Body of pancreas (tissue), 4 donors: ENCODE measurements at regions not wholly inside any gene's neighbourhood (a gene's known extent, or its start where the extent isn't known, plus 50 kb on each side); places are given as distances from the start of the nearest gene placed in this dataset.

Experiments
- POLR2A ChIP-seq, 3 donors: fragments of 450-650 bp; IDR thresholded peaks; one replicate each; pipeline ENCODE4 v1.6.1; 2016; ENCODE audit warnings: antibody characterized with exemption in 3 of 3, mild to moderate bottlenecking in 2 of 3
- TF ChIP-seq, protein P1 (sequence below), 7 experiments: fragments of 450-650 bp in 4 of 7; fragments of 200-600 bp in 3 of 7; sonication (generic) in 3 of 7; IDR thresholded peaks; one replicate each; pipeline ENCODE4 v1.5.1; 2016 to 2019; ENCODE audit warnings: antibody characterized with exemption in 7 of 7

DNA sequence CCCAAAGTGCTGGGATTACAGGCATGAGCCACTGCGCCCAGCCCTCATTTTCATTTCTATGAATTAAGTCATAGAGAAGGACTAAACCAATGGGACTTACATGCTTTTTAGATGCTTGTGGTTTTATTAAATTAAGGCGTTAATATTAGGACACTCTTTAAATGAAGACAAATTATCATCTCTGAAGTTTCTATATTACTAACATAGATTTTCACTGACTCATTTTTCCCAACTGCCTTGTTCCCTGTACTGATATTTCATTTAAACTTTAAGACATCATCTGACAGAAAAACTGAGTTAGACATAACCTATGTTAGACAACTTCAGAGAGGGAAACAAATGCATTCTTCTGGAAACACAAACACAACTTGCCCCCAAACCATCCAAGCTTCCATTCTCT, 99.8 kb downstream of the BTG1 start:
- TF ChIP-seq POLR2A (IDR thresholded peaks at IDR 0.05) = no peak
- TF ChIP-seq, protein P1, sequence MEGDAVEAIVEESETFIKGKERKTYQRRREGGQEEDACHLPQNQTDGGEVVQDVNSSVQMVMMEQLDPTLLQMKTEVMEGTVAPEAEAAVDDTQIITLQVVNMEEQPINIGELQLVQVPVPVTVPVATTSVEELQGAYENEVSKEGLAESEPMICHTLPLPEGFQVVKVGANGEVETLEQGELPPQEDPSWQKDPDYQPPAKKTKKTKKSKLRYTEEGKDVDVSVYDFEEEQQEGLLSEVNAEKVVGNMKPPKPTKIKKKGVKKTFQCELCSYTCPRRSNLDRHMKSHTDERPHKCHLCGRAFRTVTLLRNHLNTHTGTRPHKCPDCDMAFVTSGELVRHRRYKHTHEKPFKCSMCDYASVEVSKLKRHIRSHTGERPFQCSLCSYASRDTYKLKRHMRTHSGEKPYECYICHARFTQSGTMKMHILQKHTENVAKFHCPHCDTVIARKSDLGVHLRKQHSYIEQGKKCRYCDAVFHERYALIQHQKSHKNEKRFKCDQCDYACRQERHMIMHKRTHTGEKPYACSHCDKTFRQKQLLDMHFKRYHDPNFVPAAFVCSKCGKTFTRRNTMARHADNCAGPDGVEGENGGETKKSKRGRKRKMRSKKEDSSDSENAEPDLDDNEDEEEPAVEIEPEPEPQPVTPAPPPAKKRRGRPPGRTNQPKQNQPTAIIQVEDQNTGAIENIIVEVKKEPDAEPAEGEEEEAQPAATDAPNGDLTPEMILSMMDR (IDR thresholded peaks at IDR 0.05) = no peak
